Muscle layer of colon (tissue), 2 donors: ENCODE measurements at regions not wholly inside any gene's neighbourhood (a gene's known extent, or its start where the extent isn't known, plus 50 kb on each side); places are given as distances from the start of the nearest gene placed in this dataset.

Experiments
- H3K27ac ChIP-seq: one replicate; pipeline ENCODE4 v1.7.0; 2013; ENCODE audit warnings: low read depth, mild to moderate bottlenecking, low read length, moderate library complexity
- H3K27me3 ChIP-seq, 2 donors: one replicate each; pipeline ENCODE4 v1.7.0; 2013; ENCODE audit warnings: low read length in 2 of 2, mild to moderate bottlenecking in 2 of 2; ENCODE audit not compliant: insufficient read depth in 2 of 2, control insufficient read depth in 1 of 2
- H3K36me3 ChIP-seq: one replicate; pipeline ENCODE4 v1.7.0; 2013; ENCODE audit warnings: mild to moderate bottlenecking, low read length; ENCODE audit not compliant: insufficient read depth
- H3K4me1 ChIP-seq: one replicate; pipeline ENCODE4 v1.7.0; 2013; ENCODE audit warnings: mild to moderate bottlenecking, low read length; ENCODE audit not compliant: insufficient read depth
- H3K4me3 ChIP-seq, 2 donors: one replicate each; pipeline ENCODE4 v1.7.0; 2013; ENCODE audit warnings: low read length in 2 of 2, low read depth in 1 of 2, mild to moderate bottlenecking in 1 of 2, moderate library complexity in 1 of 2
- H3K9ac ChIP-seq: one replicate; pipeline ENCODE4 v1.7.0; 2013; ENCODE audit warnings: low read length
- H3K9me3 ChIP-seq: one replicate; pipeline ENCODE4 v1.7.0; 2013; ENCODE audit warnings: mild to moderate bottlenecking, low read length
- donor health status: abdominal sarcoma.
- donor health status: Adenocarcinoma of cecum.

- Histone ChIP-seq H3K4me3 (no peak overlapping the region), H3K36me3 (no peaks in the 10 kb centered on the region), H3K9ac (no peak overlapping the region), H3K4me1 (no peaks in the 10 kb centered on the region), H3K9me3 (no peaks in the 10 kb centered on the region), H3K27me3 (no peaks in the 10 kb centered on the region), H3K27ac (no peak overlapping the region)
These were observed 624.7 kb downstream of the BUD13 start for GRCh38 chr11:116148056-116148455.

GRCh38 chr11:116145187-116145865, 627.5 kb downstream of the BUD13 start:
- no peak overlapping the region for H3K27ac ChIP-seq
- H3K27me3 ChIP-seq, result no peaks in the 10 kb centered on the region
- H3K36me3 ChIP-seq, result no peaks in the 10 kb centered on the region
- H3K9ac ChIP-seq, result no peak overlapping the region
- no peak overlapping the region for H3K4me3 ChIP-seq
- no peaks in the 10 kb centered on the region for H3K4me1 ChIP-seq
- no peaks in the 10 kb centered on the region for H3K9me3 ChIP-seq

- H3K27me3 ChIP-seq, result no peaks in the 10 kb centered on the region
- H3K4me1 ChIP-seq, result no peaks in the 10 kb centered on the region
- H3K4me3 ChIP-seq, result no peak overlapping the region
- H3K36me3 ChIP-seq, result no peaks in the 10 kb centered on the region
- no peaks in the 10 kb centered on the region for H3K9me3 ChIP-seq
- H3K9ac ChIP-seq, result no peak overlapping the region
- no peak overlapping the region for H3K27ac ChIP-seq
These were observed 628.3 kb downstream of the BUD13 start for GRCh38 chr11:116144387-116144958.

- Histone ChIP-seq H3K27ac (no peak overlapping the region), H3K36me3 (no peaks in the 10 kb centered on the region), H3K9ac (no peak overlapping the region), H3K27me3 (no peaks in the 10 kb centered on the region), H3K4me1 (no peaks in the 10 kb centered on the region), H3K9me3 (no peaks in the 10 kb centered on the region), H3K4me3 (no peak overlapping the region)
These were observed 634.1 kb upstream of the CADM1 start for GRCh38 chr11:116138280-116138679.

- Histone ChIP-seq H3K9ac (no peak overlapping the region), H3K36me3 (no peaks in the 10 kb centered on the region), H3K27me3 (no peaks in the 10 kb centered on the region), H3K4me3 (no peak overlapping the region), H3K4me1 (no peaks in the 10 kb centered on the region), H3K9me3 (no peaks in the 10 kb centered on the region), H3K27ac (no peak overlapping the region)
These were observed 633.5 kb upstream of the CADM1 start for GRCh38 chr11:116137753-116138152.

GRCh38 chr11:116136987-116137674, 632.9 kb upstream of the CADM1 start:
- Histone ChIP-seq H3K9me3 (no peaks in the 10 kb centered on the region), H3K9ac (no peak overlapping the region), H3K36me3 (no peaks in the 10 kb centered on the region), H3K4me3 (no peak overlapping the region), H3K4me1 (no peaks in the 10 kb centered on the region), H3K27me3 (no peaks in the 10 kb centered on the region), H3K27ac (no peak overlapping the region)

- no peaks in the 10 kb centered on the region for H3K9me3 ChIP-seq
- H3K36me3 ChIP-seq, result no peaks in the 10 kb centered on the region
- no peaks in the 10 kb centered on the region for H3K27me3 ChIP-seq
- no peaks in the 10 kb centered on the region for H3K4me1 ChIP-seq
- no peak overlapping the region for H3K27ac ChIP-seq
- H3K4me3 ChIP-seq, result no peak overlapping the region
- no peak overlapping the region for H3K9ac ChIP-seq
These were observed 631.7 kb upstream of the CADM1 start for GRCh38 chr11:116135891-116136290.

- no peak overlapping the region for H3K27ac ChIP-seq
- no peaks in the 10 kb centered on the region for H3K9me3 ChIP-seq
- H3K27me3 ChIP-seq, result no peaks in the 10 kb centered on the region
- no peak overlapping the region for H3K9ac ChIP-seq
- no peak overlapping the region for H3K4me3 ChIP-seq
- H3K4me1 ChIP-seq, result no peaks in the 10 kb centered on the region
- no peaks in the 10 kb centered on the region for H3K36me3 ChIP-seq
These were observed 630.2 kb upstream of the CADM1 start for GRCh38 chr11:116134450-116134849.

- Histone ChIP-seq H3K9ac (no peak overlapping the region), H3K36me3 (no peaks in the 10 kb centered on the region), H3K4me1 (no peaks in the 10 kb centered on the region), H3K4me3 (no peak overlapping the region), H3K27ac (no peak overlapping the region), H3K9me3 (no peaks in the 10 kb centered on the region), H3K27me3 (no peaks in the 10 kb centered on the region)
These were observed 628.2 kb upstream of the CADM1 start for GRCh38 chr11:116132273-116132978.

- H3K9me3 ChIP-seq, result no peaks in the 10 kb centered on the region
- no peaks in the 10 kb centered on the region for H3K36me3 ChIP-seq
- no peaks in the 10 kb centered on the region for H3K27me3 ChIP-seq
- H3K27ac ChIP-seq, result no peak overlapping the region
- no peaks in the 10 kb centered on the region for H3K4me1 ChIP-seq
- H3K4me3 ChIP-seq, result no peak overlapping the region
- H3K9ac ChIP-seq, result no peak overlapping the region
These were observed 625.9 kb upstream of the CADM1 start for GRCh38 chr11:116130122-116130521.

- H3K27ac ChIP-seq, result no peak overlapping the region
- no peak overlapping the region for H3K9ac ChIP-seq
- H3K4me3 ChIP-seq, result no peak overlapping the region
- no peaks in the 10 kb centered on the region for H3K36me3 ChIP-seq
- H3K27me3 ChIP-seq, result no peaks in the 10 kb centered on the region
- no peaks in the 10 kb centered on the region for H3K9me3 ChIP-seq
- H3K4me1 ChIP-seq, result no peaks in the 10 kb centered on the region
These were observed 625.2 kb upstream of the CADM1 start for GRCh38 chr11:116129456-116129855.
